ENCODE measurements at regions not wholly inside any gene's neighbourhood (a gene's known extent, or its start where the extent isn't known, plus 50 kb on each side); places are given as distances from the start of the nearest gene placed in this dataset.

GRCh38 chr4:117455088-117455487 lies 369.7 kb upstream of the TRAM1L1 start:
- no peak for TF ChIP-seq POLR2A (IDR thresholded peaks at IDR 0.05; ENCODE audit: borderline replicate concordance, extremely low read depth, insufficient read depth, insufficient read length)
- no peak for TF ChIP-seq CTCF (IDR thresholded peaks at IDR 0.05 in 2 of 3, conservative IDR thresholded peaks at IDR 0.05 in 1 of 3; ENCODE audit: borderline replicate concordance in 1 of 3, insufficient read depth in 1 of 3, low read depth in 2 of 3, low read length in 2 of 3)
- TF ChIP-seq, protein P1, sequence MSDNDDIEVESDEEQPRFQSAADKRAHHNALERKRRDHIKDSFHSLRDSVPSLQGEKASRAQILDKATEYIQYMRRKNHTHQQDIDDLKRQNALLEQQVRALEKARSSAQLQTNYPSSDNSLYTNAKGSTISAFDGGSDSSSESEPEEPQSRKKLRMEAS (IDR thresholded peaks at IDR 0.05), result no peak
- no peak for TF ChIP-seq EZH2phosphoT487 (IDR thresholded peaks at IDR 0.05; ENCODE audit: borderline replicate concordance)
- no peak for TF ChIP-seq REST (IDR thresholded peaks at IDR 0.05; ENCODE audit: low read depth)
- TF ChIP-seq SP1 (IDR thresholded peaks at IDR 0.05; ENCODE audit: low read depth), result no peak
- no peak for TF ChIP-seq POLR2AphosphoS5 (IDR thresholded peaks at IDR 0.05; ENCODE audit: low read depth, low read length)
- TF ChIP-seq ZFX (IDR thresholded peaks at IDR 0.05), result no peak
- no peak for TF ChIP-seq EZH2 (IDR thresholded peaks at IDR 0.05)
- no peak for TF ChIP-seq RAD21 (IDR thresholded peaks at IDR 0.05; ENCODE audit: low read depth)
- TF ChIP-seq EGR1 (IDR thresholded peaks at IDR 0.05; ENCODE audit: low read depth), result no peak
- TF ChIP-seq SRF (IDR thresholded peaks at IDR 0.05; ENCODE audit: low read depth), result no peak
- no peak for TF ChIP-seq TCF7L2 (IDR thresholded peaks at IDR 0.05; ENCODE audit: borderline replicate concordance, extremely low read depth, insufficient read depth, insufficient read length)

Measured in HCT116 (cell line).